K562 (cell line): ENCODE measurements at regions not wholly inside any gene's neighbourhood (a gene's known extent, or its start where the extent isn't known, plus 50 kb on each side); places are given as distances from the start of the nearest gene placed in this dataset.

Experiments
- ATAC-seq: fragments of 200-7000 bp; cut with Tn5 transposase; 3 replicates; pipeline ENCODE4 v1.9.1; 2020; ENCODE audit warnings: moderate library complexity
- BruUV-seq: library from RNA; stranded (reverse); fragments of 400-500 nt; replicated peaks from 2 replicates; lab custom pipeline; 2021; lab: Mats Ljungman, UMichigan
- CTCF ChIA-PET: fragments of 300-600 bp; formaldehyde crosslinking; extraction: SDS; loops from one replicate; lab custom pipeline; 2021; ENCODE audit warnings: low intra/inter-chr PET ratio; lab: Yijun Ruan, JAX
- POLR2A ChIA-PET: fragments of 300-600, 350-650 bp; sonication (Branson Sonifier 250); formaldehyde crosslinking; extraction: SDS; loops from one replicate; lab custom pipeline; 2021; ENCODE audit warnings: antibody characterized with exemption, inconsistent platforms; lab: Yijun Ruan, JAX
- DNase-seq, 4 experiments: peaks; one replicate each; pipeline versions ENCODE4 v3.0.0 to v3.0.0-alpha.2; 2011 to 2018; ENCODE audit warnings: low spot score in 3 of 4, mixed read lengths in 3 of 4; ENCODE audit errors: extremely low read depth in 1 of 4
- FAIRE-seq: peaks from 2 replicates; lab custom pipeline; 2011; peaks lifted over from hg19 to GRCh38; lab: Jason Lieb, UNC
- H2AFZ ChIP-seq: 2 replicates; pipeline ENCODE4 v1.6.0; 2011; ENCODE audit warnings: low read depth, low read length, control low read depth, inconsistent platforms
- H3K27ac ChIP-seq: fragments of 200-600 bp; 3 replicates; pipeline ENCODE4 v1.8.0; 2011; ENCODE audit warnings: low read depth, mild to moderate bottlenecking, control low read depth, inconsistent platforms, low read length, moderate library complexity, mixed read lengths; ENCODE audit errors: extremely low read depth
- H3K27me3 ChIP-seq, 2 experiments: fragments of 300-600 bp in 1 of 2; 2 replicates in 1 of 2; 3 replicates in 1 of 2; pipeline versions ENCODE4 v1.6.0 to v1.8.0; 2011; ENCODE audit warnings: inconsistent platforms in 2 of 2, low read length in 2 of 2, mild to moderate bottlenecking in 1 of 2, mixed read lengths in 1 of 2, moderate library complexity in 1 of 2; ENCODE audit not compliant: control insufficient read depth in 2 of 2, insufficient read depth in 2 of 2
- H3K36me3 ChIP-seq: fragments of 300-600 bp; 3 replicates; pipeline ENCODE4 v1.8.0; 2011; ENCODE audit warnings: mild to moderate bottlenecking, low read length, inconsistent platforms; ENCODE audit not compliant: control insufficient read depth, insufficient read depth
- H3K4me1 ChIP-seq, 2 experiments: fragments of 200-600 bp in 1 of 2; replicated peaks in 1 of 2; 2 replicates in 1 of 2; 3 replicates in 1 of 2; pipeline versions ENCODE4 v1.5.1 to v1.8.0; 2011; ENCODE audit warnings: inconsistent platforms in 2 of 2, low read length in 2 of 2, mild to moderate bottlenecking in 1 of 2, mixed read lengths in 1 of 2, moderate library complexity in 1 of 2; ENCODE audit not compliant: control insufficient read depth in 2 of 2, insufficient read depth in 2 of 2
- H3K4me2 ChIP-seq: 2 replicates; pipeline ENCODE4 v1.6.1; 2011; ENCODE audit warnings: low read length, control low read depth, inconsistent platforms, mixed read lengths; ENCODE audit not compliant: insufficient read depth
- H3K4me3 ChIP-seq: fragments of 200-600 bp; sonication (generic), shearing (Covaris generic); 2 replicates; pipeline ENCODE4 v1.5.1; 2016; ENCODE audit warnings: control low read depth, inconsistent platforms
- H3K79me2 ChIP-seq: fragments of 200-600 bp; 3 replicates; pipeline ENCODE4 v1.8.0; 2011; ENCODE audit warnings: low read length, inconsistent platforms; ENCODE audit not compliant: control insufficient read depth, insufficient read depth
- H3K9ac ChIP-seq, 2 experiments: 2 replicates each; pipeline versions ENCODE4 v1.6.0 to v1.6.1; 2011; ENCODE audit warnings: low read depth in 2 of 2, low read length in 2 of 2, control low read depth in 1 of 2, inconsistent platforms in 1 of 2, mild to moderate bottlenecking in 1 of 2, mixed read lengths in 1 of 2; ENCODE audit not compliant: insufficient read depth in 1 of 2
- H3K9me1 ChIP-seq: one replicate; pipeline ENCODE4 v1.6.0; 2011; ENCODE audit warnings: inconsistent platforms, mild to moderate bottlenecking, low read length, moderate library complexity; ENCODE audit not compliant: control insufficient read depth, insufficient read depth
- H3K9me3 ChIP-seq: replicated peaks from 2 replicates; pipeline ENCODE4 v1.5.1; 2011; ENCODE audit warnings: low read depth, low read length, inconsistent platforms; ENCODE audit not compliant: control insufficient read depth, insufficient read depth
- H4K20me1 ChIP-seq: replicated peaks from 2 replicates; pipeline ENCODE4 v1.6.1; 2011; ENCODE audit warnings: low read length, inconsistent platforms, mixed read lengths; ENCODE audit not compliant: control insufficient read depth, insufficient read depth
- BRD4 ChIP-seq: fragments of 200-600 bp; sonication (generic); IDR thresholded peaks from 2 replicates; pipeline ENCODE4 v1.6.1; 2017; ENCODE audit warnings: inconsistent platforms
- CEBPZ ChIP-seq: fragments of 150-350 bp; IDR thresholded peaks from 2 replicates; pipeline ENCODE4 v1.6.1; 2014; ENCODE audit warnings: low read depth, mild to moderate bottlenecking, low read length, borderline replicate concordance
- CGGBP1 ChIP-seq: fragments of 250-450 bp; sonication (Bioruptor Pico); IDR thresholded peaks from 2 replicates; pipeline ENCODE4 v1.9.0; 2021; ENCODE audit warnings: mild to moderate bottlenecking
- CUX1 ChIP-seq: fragments of 200-800 bp; sonication (Bioruptor generic); IDR thresholded peaks from 2 replicates; pipeline ENCODE4 v1.6.1; 2016; ENCODE audit warnings: missing genetic modification characterization, missing compliant biosample characterization
- FOXA3 ChIP-seq, 2 experiments: fragments of 450-650 bp in 1 of 2; sonication (generic) in 1 of 2; formaldehyde crosslinking; IDR thresholded peaks in 1 of 2; conservative IDR thresholded peaks in 1 of 2; 2 replicates each; pipeline versions ENCODE4 v1.4.0 to v1.8.0; 2020 to 2022; ENCODE audit warnings: mild to moderate bottlenecking in 2 of 2, missing genetic modification reagents in 1 of 2
- FOXP1 ChIP-seq: sonication (generic); formaldehyde crosslinking; IDR thresholded peaks from 2 replicates; pipeline ENCODE4 v1.8.0; 2022; ENCODE audit warnings: mild to moderate bottlenecking, missing genetic modification reagents
- HDAC1 ChIP-seq, 2 experiments: fragments of 450-650 bp; IDR thresholded peaks; 2 replicates each; pipeline ENCODE4 v1.6.1; 2016 to 2017; ENCODE audit warnings: inconsistent platforms in 1 of 2, mild to moderate bottlenecking in 1 of 2, moderate library complexity in 1 of 2
- KLF13 ChIP-seq: fragments of 450-650 bp; IDR thresholded peaks from 2 replicates; pipeline ENCODE4 v1.6.1; 2016; ENCODE audit warnings: missing genetic modification characterization, low read depth, mild to moderate bottlenecking, missing compliant biosample characterization, moderate library complexity, borderline replicate concordance
- NR1H2 ChIP-seq: sonication (generic); formaldehyde crosslinking; IDR thresholded peaks from 2 replicates; pipeline ENCODE4 v1.4.0; 2020; ENCODE audit warnings: mild to moderate bottlenecking, missing genetic modification reagents
- POLR2B ChIP-seq: fragments of 450-650 bp; IDR thresholded peaks from 2 replicates; pipeline ENCODE4 v1.6.1; 2018; ENCODE audit warnings: low read depth; ENCODE audit not compliant: partially characterized antibody
- TAF15 ChIP-seq: fragments of 200-400 bp; formaldehyde crosslinking; IDR thresholded peaks from 2 replicates; pipeline ENCODE4 v1.6.1; 2017; ENCODE audit warnings: mild to moderate bottlenecking, low read depth, low read length, moderate library complexity
- TRIM28 ChIP-seq: fragments of 450-650 bp; IDR thresholded peaks from 2 replicates; pipeline ENCODE4 v1.6.1; 2017
- ZFP30 ChIP-seq: fragments of 250-450 bp; sonication (Bioruptor Pico); IDR thresholded peaks from 2 replicates; pipeline ENCODE4 v1.8.0; 2022; ENCODE audit warnings: moderate library complexity, mild to moderate bottlenecking, inconsistent platforms, borderline replicate concordance
- ZNF3 ChIP-seq: fragments of 250-450 bp; sonication (Bioruptor Pico); IDR thresholded peaks from 2 replicates; pipeline ENCODE4 v1.5.0; 2021; ENCODE audit warnings: mild to moderate bottlenecking, moderate library complexity
- ZNF766 ChIP-seq: fragments of 200-800 bp; sonication (Bioruptor generic); conservative IDR thresholded peaks from 2 replicates; pipeline ENCODE4 v1.6.1; 2016; ENCODE audit warnings: missing genetic modification characterization, missing compliant biosample characterization
- WGBS: fragments of 100-300 bp; shearing (Covaris generic); methylation state at CpG from one replicate; pipeline ENCODE4 v1.1.6; 2016; ENCODE audit warnings: low coverage, mixed read lengths; ENCODE audit not compliant: insufficient coverage; ENCODE audit errors: missing lambda C conversion rate; 5-methylcytosine and 5-hydroxymethylcytosine counted together
- in situ Hi-C: fragments of 300-500 bp; cut with MboI; formaldehyde crosslinking; loops from 4 replicates; pipeline ENCODE4 v1.15.0; 2018; ENCODE audit warnings: inconsistent platforms, mixed read lengths
- intact Hi-C: fragments of 100-400 bp; cut with micrococcal nuclease; formaldehyde crosslinking; loops from 2 replicates; pipeline ENCODE4 v1.14.2; 2022

GRCh38 chr13:50706505-50706904 lies 137.0 kb downstream of the DLEU7 start:
- CTCF ChIA-PET: no interaction called here
- H3K4me3 ChIP-seq: no peak overlapping the region
- TF ChIP-seq TAF15 (no peak), POLR2B (no peak), BRD4 (no peak), HDAC1 (IDR thresholded peaks at IDR 0.05) (no peak), NR1H2 (no peak), FOXP1 (CRISPR knock-in tag) (no peak), FOXA3 (CRISPR knock-in tag; conservative IDR thresholded peaks at IDR 0.05 in 1 of 2, IDR thresholded peaks at IDR 0.05 in 1 of 2) (no peak), ZFP30 (CRISPR knock-in tag) (no peak), CEBPZ (no peak), ZNF766 (CRISPR knock-in tag) (no peak), KLF13 (no peak), CUX1 (CRISPR knock-in tag) (no peak), CGGBP1 (CRISPR knock-in tag) (no peak), TRIM28 (no peak), ZNF3 (CRISPR knock-in tag) (no peak)

More at GRCh38 chr13:50706505-50706904, 137.0 kb downstream of the DLEU7 start:
- in situ Hi-C loops: no loop called here
- POLR2A ChIA-PET: no interaction called here
- H3K79me2 ChIP-seq: no peaks in the 10 kb centered on the region
- no peak for DNase-seq
- intact Hi-C loops: no loop called here
- no peaks in the 10 kb centered on the region for H3K9me3 ChIP-seq
- H3K27me3 ChIP-seq: no peaks in the 10 kb centered on the region
- no peaks in the 10 kb centered on the region for H3K9me1 ChIP-seq
- no peak overlapping the region for H2AFZ ChIP-seq
- no peak for FAIRE-seq
- H3K4me1 ChIP-seq: no peaks in the 10 kb centered on the region
- no peaks in the 10 kb centered on the region for H3K36me3 ChIP-seq
- WGBS: 14% methylated on average over 2 of the region's 2 CpGs
- no peak for ATAC-seq
- H3K27ac ChIP-seq: no peak overlapping the region
- H4K20me1 ChIP-seq: no peaks in the 10 kb centered on the region
- no TSS peak for BruUV-seq
- no peak overlapping the region for H3K4me2 ChIP-seq
- no peak overlapping the region for H3K9ac ChIP-seq
